H1 (cell line): ENCODE measurements at regions not wholly inside any gene's neighbourhood (a gene's known extent, or its start where the extent isn't known, plus 50 kb on each side); places are given as distances from the start of the nearest gene placed in this dataset.

Experiments used
- BCL11A ChIP-seq, 2 experiments: IDR thresholded peaks; one replicate each; pipeline ENCODE4 v1.6.1; 2011; ENCODE audit warnings: low read depth in 2 of 2, low read length in 2 of 2, mild to moderate bottlenecking in 2 of 2
- CHD1 ChIP-seq: IDR thresholded peaks from 2 replicates; pipeline ENCODE4 v1.6.1; 2012; ENCODE audit warnings: low read depth, low read length, improper control_type of control experiment
- CHD7 ChIP-seq: fragments of 300-600 bp; sonication (generic); IDR thresholded peaks from 2 replicates; pipeline ENCODE4 v1.7.1; 2012; ENCODE audit warnings: low read length, moderate library complexity, mild to moderate bottlenecking, inconsistent platforms; ENCODE audit not compliant: insufficient replicate concordance
- GTF2F1 ChIP-seq: IDR thresholded peaks from 2 replicates; pipeline ENCODE4 v1.6.1; 2012; ENCODE audit warnings: low read depth, low read length, improper control_type of control experiment, borderline replicate concordance
- RAD21 ChIP-seq, 2 experiments: IDR thresholded peaks in 1 of 2; conservative IDR thresholded peaks in 1 of 2; 2 replicates each; pipeline ENCODE4 v1.6.1; 2011; ENCODE audit warnings: low read depth in 2 of 2, low read length in 2 of 2, improper control_type of control experiment in 1 of 2, inconsistent platforms in 1 of 2, mild to moderate bottlenecking in 1 of 2, moderate library complexity in 1 of 2
- RFX5 ChIP-seq: IDR thresholded peaks from 2 replicates; pipeline ENCODE4 v1.6.1; 2011; ENCODE audit warnings: low read depth, low read length, improper control_type of control experiment, borderline replicate concordance
- SP1 ChIP-seq: IDR thresholded peaks from 2 replicates; pipeline ENCODE4 v1.6.1; 2011; ENCODE audit warnings: low read depth, low read length

DNA sequence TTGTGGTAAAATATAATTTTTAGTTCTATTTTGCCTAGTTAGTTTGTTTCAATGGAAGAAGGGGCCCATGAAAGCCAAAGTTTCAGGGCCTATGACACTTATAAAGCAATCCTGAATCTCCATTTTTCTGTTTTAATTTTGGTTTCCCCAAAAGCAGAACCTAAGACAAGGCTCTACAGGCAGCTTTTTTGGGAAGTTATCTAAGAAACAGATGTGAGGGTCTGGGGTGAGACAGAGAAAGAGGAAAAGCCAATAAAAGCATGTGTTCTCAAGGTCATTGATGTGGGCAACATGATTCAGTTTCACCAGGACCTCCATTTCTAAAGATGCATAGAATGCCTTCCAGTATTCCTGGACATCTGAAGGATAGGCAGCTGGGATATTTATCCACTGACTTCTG is 598.5 kb downstream of the PDCD6IP start (continued):
- TF ChIP-seq CHD7 = no peak
- no peak for TF ChIP-seq SP1
- TF ChIP-seq GTF2F1 = no peak
- no peak for TF ChIP-seq RFX5
- TF ChIP-seq BCL11A (IDR thresholded peaks at IDR 0.05; ENCODE audit: low read depth in 2 of 2, low read length in 2 of 2) = no peak
- TF ChIP-seq CHD1 = no peak
- TF ChIP-seq RAD21 (IDR thresholded peaks at IDR 0.05 in 1 of 2, conservative IDR thresholded peaks at IDR 0.05 in 1 of 2; ENCODE audit: low read depth in 2 of 2, low read length in 2 of 2) = no peak
- TF ChIP-seq, all 59 proteins: peak for 0
